NCI-H82 (cell line): ENCODE measurements at regions not wholly inside any gene's neighbourhood (a gene's known extent, or its start where the extent isn't known, plus 50 kb on each side); places are given as distances from the start of the nearest gene placed in this dataset.
A peak's percentile ranks its signal among the peaks of the same experiment; 100 is the strongest.

Experiments used
- DNase-seq: peaks from one replicate; lab custom pipeline; 2025; lab: John Stamatoyannopoulos, UW

GRCh38 chr9:134487066-134487710 is 154.4 kb upstream of the COL5A1 start:
- DNase-seq: no peak

GRCh38 chr9:134488331-134489280 is 153.0 kb upstream of the COL5A1 start:
- DNase-seq: no peak

GRCh38 chr9:134489621-134490408 is 151.8 kb upstream of the COL5A1 start:
- no peak for DNase-seq

- DNase-seq: no peak
These were observed 151.2 kb upstream of the COL5A1 start for GRCh38 chr9:134490446-134490845.

- DNase-seq: peak; percentile 63
These were observed 150.3 kb upstream of the COL5A1 start for GRCh38 chr9:134491196-134491835.

GRCh38 chr9:134491856-134492255 is 149.7 kb upstream of the COL5A1 start:
- DNase-seq: no peak

GRCh38 chr9:134492281-134492691 is 149.3 kb upstream of the COL5A1 start:
- DNase-seq: peak; percentile 99

GRCh38 chr9:134492721-134493460 is 148.7 kb upstream of the COL5A1 start:
- peak; percentile 82 for DNase-seq

- DNase-seq: no peak
These were observed 147.9 kb upstream of the COL5A1 start for GRCh38 chr9:134493461-134494272.

- no peak for DNase-seq
These were observed 147.3 kb upstream of the COL5A1 start for GRCh38 chr9:134494273-134494815.

GRCh38 chr9:134494905-134495304 is 146.7 kb upstream of the COL5A1 start:
- DNase-seq: no peak

- no peak for DNase-seq
These were observed 145.7 kb upstream of the COL5A1 start for GRCh38 chr9:134495881-134496412.

- DNase-seq: no peak
These were observed 145.0 kb upstream of the COL5A1 start for GRCh38 chr9:134496413-134497282.

GRCh38 chr9:134497283-134497860 is 144.2 kb upstream of the COL5A1 start:
- DNase-seq: no peak

- no peak for DNase-seq
These were observed 142.8 kb upstream of the COL5A1 start for GRCh38 chr9:134498814-134499166.

- no peak for DNase-seq
These were observed 140.5 kb upstream of the COL5A1 start for GRCh38 chr9:134500931-134501760.

- no peak for DNase-seq
These were observed 139.8 kb upstream of the COL5A1 start for GRCh38 chr9:134501761-134502265.
